HEK293 (cell line): ENCODE measurements at regions not wholly inside any gene's neighbourhood (a gene's known extent, or its start where the extent isn't known, plus 50 kb on each side); places are given as distances from the start of the nearest gene placed in this dataset.
A peak's percentile ranks its signal among the peaks of the same experiment; 100 is the strongest.

Source experiments
- CTCF ChIA-PET: fragments of 350-600 bp; formaldehyde crosslinking; extraction: SDS; loops from one replicate; lab custom pipeline; 2021; ENCODE audit warnings: antibody characterized with exemption; lab: Yijun Ruan, JAX
- POLR2A ChIA-PET: fragments of 300-600 bp; formaldehyde crosslinking; extraction: SDS; loops from one replicate; lab custom pipeline; 2020; ENCODE audit warnings: antibody characterized with exemption, inconsistent platforms; lab: Yijun Ruan, JAX
- H3K27ac ChIP-seq: fragments of 200-500 bp; sonication (Bioruptor generic); 2 replicates; pipeline ENCODE4 v1.5.1; 2014; ENCODE audit warnings: low read depth, low read length, control low read depth, inconsistent platforms; ENCODE audit errors: extremely low read depth
- H3K36me3 ChIP-seq, 2 experiments: fragments of 200-500 bp in 1 of 2; sonication (Bioruptor generic) in 1 of 2; 1 replicate in 1 of 2; 2 replicates in 1 of 2; pipeline ENCODE4 v1.5.1; 2014 to 2017; ENCODE audit warnings: inconsistent platforms in 2 of 2, low read length in 2 of 2; ENCODE audit not compliant: control insufficient read depth in 2 of 2, insufficient read depth in 1 of 2
- H3K4me1 ChIP-seq: fragments of 200-500 bp; sonication (Bioruptor generic); 2 replicates; pipeline ENCODE4 v1.5.1; 2014; ENCODE audit warnings: mild to moderate bottlenecking, low read length, inconsistent platforms; ENCODE audit not compliant: control insufficient read depth, insufficient read depth
- H3K4me3 ChIP-seq: 2 replicates; pipeline ENCODE4 v1.5.1; 2011; ENCODE audit warnings: low read depth, mild to moderate bottlenecking, control low read depth, low read length, moderate library complexity
- H3K9me3 ChIP-seq: fragments of 200-500 bp; sonication (Bioruptor generic); 2 replicates; pipeline ENCODE4 v1.5.1; 2014; ENCODE audit warnings: low read depth, low read length, inconsistent platforms; ENCODE audit not compliant: control insufficient read depth, insufficient read depth
- ELK4 ChIP-seq: IDR thresholded peaks from 2 replicates; pipeline ENCODE4 v1.6.1; 2011; ENCODE audit warnings: mild to moderate bottlenecking, low read depth, low read length, borderline replicate concordance
- GLIS1 ChIP-seq: fragments of 450-650 bp; formaldehyde crosslinking; IDR thresholded peaks from 2 replicates; pipeline ENCODE4 v1.5.1; 2016; ENCODE audit warnings: missing biosample characterization, missing genetic modification characterization
- GLIS2 ChIP-seq: fragments of 450-650 bp; formaldehyde crosslinking; IDR thresholded peaks from 2 replicates; pipeline ENCODE4 v1.5.1; 2016; ENCODE audit warnings: missing biosample characterization, missing genetic modification characterization
- KLF17 ChIP-seq: fragments of 450-650 bp; formaldehyde crosslinking; IDR thresholded peaks from 2 replicates; pipeline ENCODE4 v1.5.1; 2016; ENCODE audit warnings: missing biosample characterization, missing genetic modification characterization
- PRDM10 ChIP-seq: fragments of 450-650 bp; formaldehyde crosslinking; IDR thresholded peaks from 2 replicates; pipeline ENCODE4 v1.5.1; 2016; ENCODE audit warnings: missing biosample characterization, missing genetic modification characterization
- SP2 ChIP-seq: fragments of 450-650 bp; formaldehyde crosslinking; IDR thresholded peaks from 2 replicates; pipeline ENCODE4 v1.5.1; 2016; ENCODE audit warnings: missing biosample characterization, missing genetic modification characterization
- ZBTB11 ChIP-seq: fragments of 450-650 bp; formaldehyde crosslinking; conservative IDR thresholded peaks from 2 replicates; pipeline ENCODE4 v1.5.1; 2016; ENCODE audit warnings: low read depth, missing biosample characterization, missing genetic modification characterization
- ZBTB26 ChIP-seq: fragments of 450-650 bp; formaldehyde crosslinking; optimal IDR thresholded peaks from 2 replicates; pipeline ENCODE3; 2016; ENCODE audit warnings: missing biosample characterization, mild to moderate bottlenecking, missing genetic modification characterization
- ZBTB48 ChIP-seq: fragments of 450-650 bp; formaldehyde crosslinking; IDR thresholded peaks from 2 replicates; pipeline ENCODE4 v1.5.1; 2016; ENCODE audit warnings: missing biosample characterization, missing genetic modification characterization
- ZFP41 ChIP-seq: fragments of 450-650 bp; formaldehyde crosslinking; IDR thresholded peaks from 2 replicates; pipeline ENCODE4 v1.5.1; 2016; ENCODE audit warnings: missing biosample characterization, missing genetic modification characterization, borderline replicate concordance
- ZNF140 ChIP-seq: fragments of 450-650 bp; formaldehyde crosslinking; IDR thresholded peaks from 2 replicates; pipeline ENCODE4 v1.5.1; 2016; ENCODE audit warnings: missing biosample characterization, missing genetic modification characterization
- ZNF175 ChIP-seq: fragments of 450-650 bp; formaldehyde crosslinking; IDR thresholded peaks from 2 replicates; pipeline ENCODE4 v1.5.1; 2016; ENCODE audit warnings: missing biosample characterization, missing genetic modification characterization
- ZNF184 ChIP-seq: fragments of 450-650 bp; IDR thresholded peaks from 2 replicates; pipeline ENCODE4 v1.5.1; 2018; ENCODE audit warnings: missing biosample characterization, mild to moderate bottlenecking, missing genetic modification characterization
- ZNF211 ChIP-seq: fragments of 450-650 bp; formaldehyde crosslinking; IDR thresholded peaks from 2 replicates; pipeline ENCODE4 v1.5.1; 2016; ENCODE audit warnings: low read depth, missing biosample characterization, missing genetic modification characterization
- ZNF530 ChIP-seq: fragments of 450-650 bp; formaldehyde crosslinking; IDR thresholded peaks from 2 replicates; pipeline ENCODE4 v1.5.1; 2016; ENCODE audit warnings: low read depth, missing biosample characterization, missing genetic modification characterization
- ZNF600 ChIP-seq: fragments of 450-650 bp; formaldehyde crosslinking; IDR thresholded peaks from 2 replicates; pipeline ENCODE4 v1.5.1; 2016; ENCODE audit warnings: missing biosample characterization, missing genetic modification characterization
- ZNF658 ChIP-seq: fragments of 450-650 bp; formaldehyde crosslinking; IDR thresholded peaks from 2 replicates; pipeline ENCODE4; 2016; ENCODE audit warnings: missing biosample characterization, missing genetic modification characterization
- ZNF76 ChIP-seq: fragments of 450-650 bp; formaldehyde crosslinking; IDR thresholded peaks from 2 replicates; pipeline ENCODE4; 2016; ENCODE audit warnings: low read depth, missing biosample characterization, missing genetic modification characterization, borderline replicate concordance
- ZNF791 ChIP-seq: fragments of 450-650 bp; formaldehyde crosslinking; IDR thresholded peaks from 2 replicates; pipeline ENCODE4 v1.5.1; 2016; ENCODE audit warnings: missing biosample characterization, missing genetic modification characterization
- ZSCAN23 ChIP-seq: fragments of 450-650 bp; formaldehyde crosslinking; IDR thresholded peaks from 2 replicates; pipeline ENCODE4 v1.5.1; 2016; ENCODE audit warnings: missing biosample characterization, missing genetic modification characterization

- Histone ChIP-seq H3K4me3 (no peak overlapping the region), H3K27ac (no peak overlapping the region), H3K4me1 (no peaks in the 10 kb centered on the region), H3K36me3 (no peaks in the 10 kb centered on the region), H3K9me3 (no peaks in the 10 kb centered on the region)
- ChIA-PET CTCF (interaction anchor here (1.0 kb wide), 1 partner anchor 141 kb away, joined by 3 read pairs; no protein-coding TSS in a partner anchor), POLR2A (no interaction called here)
- TF ChIP-seq ZBTB11 (tag by site-specific recombination) (no peak), SP2 (tag by site-specific recombination) (no peak), ZSCAN23 (tag by site-specific recombination) (no peak), ELK4 (no peak), ZNF175 (tag by site-specific recombination) (no peak), ZNF140 (tag by site-specific recombination) (no peak), GLIS2 (tag by site-specific recombination) (no peak), ZNF791 (no peak), KLF17 (tag by site-specific recombination) (no peak), ZBTB26 (tag by site-specific recombination) (no peak), ZFP41 (no peak), PRDM10 (tag by site-specific recombination) (no peak), ZNF658 (no peak)
These were observed 274.5 kb upstream of the MGMT start for GRCh38 chr10:129192344-129193128.

- ChIA-PET CTCF (interaction anchor here (0.7 to 1.0 kb wide), 2 partner anchors 17 to 140 kb away, joined by 3 to 4 read pairs; no protein-coding TSS in a partner anchor), POLR2A (no interaction called here)
- no peak overlapping the region for H3K27ac ChIP-seq
- H3K4me1 ChIP-seq, result no peaks in the 10 kb centered on the region
- no peak for TF ChIP-seq ZBTB48
- no peak for TF ChIP-seq ZNF211 (tag by site-specific recombination)
- TF ChIP-seq GLIS1 (tag by site-specific recombination), result peak; percentile 88
- no peak for TF ChIP-seq ZNF530 (tag by site-specific recombination)
- 0 out of 2 replicates have a peak, but pooled peaks have one; percentile 50 for TF ChIP-seq ZNF600 (tag by site-specific recombination)
- TF ChIP-seq ZNF184 (tag by site-specific recombination), result peak; percentile 66; the same call in 1 of the 2 replicates
- TF ChIP-seq ZNF76 (tag by site-specific recombination), result 0 out of 2 replicates have a peak, but pooled peaks have one; percentile 30
- H3K9me3 ChIP-seq, result no peaks in the 10 kb centered on the region
- H3K36me3 ChIP-seq, result no peaks in the 10 kb centered on the region
- no peak overlapping the region for H3K4me3 ChIP-seq
These were observed 273.9 kb upstream of the MGMT start for GRCh38 chr10:129193148-129193547.
